ENCODE measurements at regions not wholly inside any gene's neighbourhood (a gene's known extent, or its start where the extent isn't known, plus 50 kb on each side); places are given as distances from the start of the nearest gene placed in this dataset.
A peak's percentile ranks its signal among the peaks of the same experiment; 100 is the strongest.

- no peak for DNase-seq
- intact Hi-C loops (cut with DNase I) = no loop called here
Measured at GRCh38 chr5:154630410-154630809, 124.8 kb upstream of the LARP1 start.

GRCh38 chr5:154628685-154629084 is 126.5 kb upstream of the LARP1 start:
- intact Hi-C loops (cut with DNase I) = no loop called here
- DNase-seq = no peak

GRCh38 chr5:154627698-154628678 is 127.2 kb upstream of the LARP1 start:
- DNase-seq = peak in 1 of 42 donors; percentile 9

GRCh38 chr5:154626876-154627557 is 128.2 kb upstream of the LARP1 start:
- peak in 1 of 42 donors; percentile 11 for DNase-seq
- intact Hi-C loops (cut with DNase I) = no loop called here

More at GRCh38 chr5:154627698-154628678, 127.2 kb upstream of the LARP1 start:
- intact Hi-C loops (cut with DNase I) = no loop called here

DNA sequence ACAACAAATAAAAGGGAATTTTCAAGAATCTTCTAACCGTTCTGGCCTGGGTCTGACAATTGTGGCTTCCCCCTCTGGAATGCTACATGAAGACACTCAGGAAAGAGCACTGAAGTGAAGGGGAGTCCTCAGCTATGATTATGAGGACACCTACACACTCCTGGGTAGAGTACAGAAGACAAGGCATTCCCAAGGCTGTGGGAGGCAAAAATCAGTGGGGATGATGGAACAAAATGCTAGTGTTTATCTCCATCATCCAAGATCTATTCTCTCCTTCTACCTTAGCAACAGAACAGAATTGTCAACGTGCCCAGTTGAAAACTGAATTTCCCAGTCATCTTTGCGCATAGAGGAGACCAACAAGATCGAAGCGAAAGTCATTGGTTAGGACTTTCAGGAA is 130.1 kb upstream of the LARP1 start:
- intact Hi-C loops (cut with DNase I) = no loop called here
- DNase-seq = peak in 24 of 42 donors; percentile 17 to 75 (median 37)

DNA sequence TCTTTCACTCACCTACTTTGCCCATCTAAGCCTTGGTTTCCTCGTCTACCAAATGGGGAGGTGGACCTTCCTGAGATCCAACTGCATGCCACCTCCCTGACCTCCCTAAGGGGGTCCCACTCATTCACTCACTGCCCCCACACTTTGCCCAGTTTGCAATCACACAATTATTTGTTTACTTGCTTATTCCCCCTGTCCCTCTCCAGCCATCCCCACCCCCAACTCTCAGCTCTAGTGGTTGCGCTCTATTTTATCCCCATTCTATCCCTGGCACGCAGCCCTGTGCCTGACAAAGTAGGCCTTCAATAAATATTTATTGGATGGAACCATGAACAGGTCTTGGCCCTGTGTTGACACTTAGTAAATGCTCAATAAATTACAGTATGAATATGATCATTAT is 130.8 kb upstream of the LARP1 start:
- DNase-seq = no peak
- intact Hi-C loops (cut with DNase I) = no loop called here

- no peak for DNase-seq
- intact Hi-C loops (cut with DNase I) = no loop called here
Measured at GRCh38 chr5:154620411-154620810, 134.8 kb upstream of the LARP1 start.

- DNase-seq = no peak
- intact Hi-C loops (cut with DNase I) = no loop called here
Measured at GRCh38 chr5:154618696-154619095, 136.5 kb upstream of the LARP1 start.

DNA sequence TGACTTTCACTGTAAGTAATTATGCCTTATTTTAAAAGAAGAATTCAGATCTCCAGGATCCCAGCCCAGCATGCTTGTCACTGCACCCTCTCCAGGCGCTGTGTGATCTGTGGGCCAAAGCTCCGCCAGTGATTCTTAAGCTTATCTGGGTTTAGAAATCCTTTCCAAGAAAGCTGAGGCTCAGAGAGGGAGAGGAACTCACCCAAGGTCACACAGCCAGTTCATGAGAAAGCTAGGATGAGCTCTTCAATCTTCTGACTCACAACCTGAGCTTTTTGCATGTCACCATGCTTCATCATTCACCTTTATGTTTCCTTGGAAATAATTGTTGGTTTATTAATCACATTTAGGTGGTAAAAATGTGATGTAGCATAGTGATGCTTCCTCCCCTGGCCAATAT is 136.6 kb upstream of the HAND1 start:
- intact Hi-C loops (cut with DNase I) = loop anchor here (5.0 kb wide), 1 partner anchor 147 kb away; no protein-coding TSS in a partner anchor
- no peak for DNase-seq

GRCh38 chr5:154614125-154614524 is 136.1 kb upstream of the HAND1 start:
- intact Hi-C loops (cut with DNase I) = loop anchor here (5.0 kb wide), 1 partner anchor 147 kb away; no protein-coding TSS in a partner anchor
- no peak for DNase-seq

DNA sequence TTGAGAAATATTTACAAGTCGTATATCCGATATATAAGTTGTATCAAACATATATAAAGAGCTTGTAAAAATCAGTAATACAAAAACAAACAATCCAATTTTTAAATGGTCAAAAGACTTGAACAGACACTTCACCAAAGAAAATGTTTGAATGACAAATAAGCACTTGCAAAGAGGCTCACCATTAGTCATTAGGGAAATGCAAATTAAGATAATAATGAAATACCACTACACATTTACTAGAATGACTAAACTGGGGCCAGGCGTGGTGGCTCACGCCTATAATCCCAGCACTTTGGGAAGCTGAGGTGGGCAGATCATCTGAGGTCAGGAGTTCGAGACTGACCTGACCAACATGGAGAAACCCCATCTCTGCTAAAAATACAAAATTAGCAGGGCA is 134.6 kb upstream of the HAND1 start:
- intact Hi-C loops (cut with DNase I) = loop anchor here (5.0 kb wide), 1 partner anchor 145 kb away; no protein-coding TSS in a partner anchor
- DNase-seq = no peak

DNA sequence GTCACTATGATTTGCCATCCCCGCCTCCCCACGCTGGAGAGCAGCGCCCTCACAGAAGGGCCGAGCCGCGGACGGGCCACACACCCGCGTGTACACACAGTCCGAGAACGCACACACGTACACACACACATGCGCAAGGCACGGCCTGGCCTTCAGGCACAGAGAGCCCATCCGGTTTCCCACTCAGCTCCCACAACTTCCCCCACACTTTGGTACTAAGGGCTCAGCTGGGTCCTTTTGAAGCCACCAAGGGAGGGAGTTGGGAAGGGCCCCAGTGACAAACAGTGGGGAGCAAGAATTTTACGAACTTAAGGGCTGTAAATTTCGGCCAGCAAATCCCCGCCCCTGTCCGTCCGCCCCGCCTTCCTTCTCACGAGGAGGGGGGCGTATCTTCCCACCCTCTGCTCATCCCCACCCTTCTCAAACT is 133.3 kb upstream of the HAND1 start:
- intact Hi-C loops (cut with DNase I) = loop anchor here (5.0 kb wide), 1 partner anchor 144 kb away; no protein-coding TSS in a partner anchor
- no peak for DNase-seq

DNA sequence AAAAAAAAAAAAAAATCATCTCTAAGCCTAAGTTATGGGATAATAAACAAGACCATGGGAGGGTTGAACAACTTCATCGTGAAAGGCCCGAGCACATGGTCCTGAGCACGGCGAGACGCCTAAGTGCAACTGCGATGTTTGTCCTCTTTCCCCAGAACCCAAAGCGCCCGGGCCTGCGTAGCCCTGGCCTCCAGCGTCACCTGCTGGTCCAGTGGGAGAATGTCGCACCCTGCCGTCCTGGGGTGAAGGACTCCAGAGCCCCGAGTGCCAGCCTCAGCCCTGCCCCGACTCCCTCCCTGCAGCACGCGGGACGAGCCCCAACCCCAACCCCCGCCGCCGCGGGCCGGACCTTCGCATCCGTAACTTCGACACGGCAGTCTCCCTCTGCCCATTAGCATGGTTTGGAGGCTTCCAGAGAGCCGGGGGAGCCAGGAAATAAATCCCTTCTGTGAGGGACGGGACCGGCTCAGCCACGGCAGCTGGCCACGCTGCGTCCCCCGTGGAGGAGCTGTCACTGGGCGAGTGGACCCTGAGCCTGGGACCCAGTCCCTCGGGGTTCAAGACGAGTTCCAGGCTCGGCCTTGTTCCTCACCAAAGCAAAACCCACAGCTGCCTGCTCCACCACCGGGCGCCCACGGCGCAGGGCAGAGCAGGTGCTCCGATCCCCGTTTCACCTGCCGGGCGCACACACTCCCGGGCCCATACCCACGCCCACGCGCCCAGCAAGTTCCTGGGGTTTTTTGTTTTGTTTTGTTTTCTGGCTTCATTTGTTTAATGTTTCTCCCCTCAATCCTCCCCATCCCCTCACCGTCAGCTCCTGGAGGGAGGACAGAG is 132.5 kb upstream of the HAND1 start:
- DNase-seq = peak; percentile 32 to 89 (median 72)
- intact Hi-C loops (cut with DNase I) = loop anchor here (5.0 kb wide), 1 partner anchor 143 kb away; no protein-coding TSS in a partner anchor

DNA sequence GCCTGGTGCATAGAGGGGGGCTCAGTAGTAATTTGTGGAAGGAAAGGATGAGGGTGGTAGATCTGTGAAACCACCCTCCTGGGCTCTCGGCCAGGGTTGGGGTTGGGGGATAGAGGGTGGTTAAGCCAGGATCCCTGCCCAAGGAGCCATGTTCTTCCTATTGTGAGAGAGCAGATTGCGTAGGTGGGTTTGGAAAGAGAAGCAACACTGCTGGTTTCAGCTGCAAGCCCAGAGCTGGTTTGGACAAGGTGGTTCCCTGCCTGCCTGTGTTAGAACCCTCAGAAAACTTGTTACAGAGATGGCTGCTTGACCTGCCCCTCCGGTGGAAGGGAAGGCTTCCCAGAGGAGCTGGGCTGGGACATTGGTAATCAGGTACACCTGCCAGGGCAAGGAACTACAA is 131.2 kb upstream of the HAND1 start:
- no peak for DNase-seq
- intact Hi-C loops (cut with DNase I) = no loop called here

GRCh38 chr5:154608531-154609011 is 130.5 kb upstream of the HAND1 start:
- intact Hi-C loops (cut with DNase I) = no loop called here

DNA sequence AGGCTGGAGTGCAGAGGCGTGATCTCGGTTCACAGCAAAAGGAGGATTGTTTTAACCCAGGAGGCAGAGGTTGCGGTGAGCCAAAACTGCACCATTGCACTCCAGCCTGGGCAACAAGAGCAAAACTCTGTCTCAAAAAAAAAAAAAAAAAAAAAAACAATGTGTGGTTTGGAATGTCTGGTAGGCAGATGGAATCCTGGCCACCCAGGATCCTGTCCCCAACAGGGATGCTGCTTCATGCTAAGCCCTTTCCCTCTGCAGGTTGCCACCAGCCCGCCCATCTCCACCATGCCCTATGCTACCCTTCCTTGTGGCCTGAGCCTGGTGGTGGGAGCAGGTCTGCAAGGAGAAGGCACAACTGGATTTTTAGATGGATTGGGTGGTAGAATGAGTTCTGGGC is 129.7 kb upstream of the HAND1 start:
- intact Hi-C loops (cut with DNase I) = no loop called here

More at GRCh38 chr5:154608531-154609011, 130.5 kb upstream of the HAND1 start:
- no peak for DNase-seq

DNA sequence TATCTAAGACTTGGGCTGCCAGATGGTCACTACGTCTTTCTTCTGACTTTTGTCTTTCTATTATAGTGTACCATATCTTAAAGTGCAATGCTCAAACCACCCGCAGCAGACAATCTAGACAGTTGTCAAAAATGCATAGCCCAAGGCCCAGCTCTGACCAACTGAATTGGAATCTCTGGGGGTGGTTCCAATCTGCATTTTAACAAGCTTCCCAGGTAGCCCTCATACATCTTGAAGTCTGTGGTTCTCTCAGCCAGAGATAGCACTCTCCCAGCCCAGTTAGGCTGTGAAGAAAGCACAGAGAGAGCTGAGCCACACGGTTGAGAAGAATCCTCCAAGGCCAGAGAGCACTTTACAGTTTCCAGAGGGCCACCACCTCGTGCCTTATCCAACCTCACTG is 128.2 kb upstream of the HAND1 start:
- intact Hi-C loops (cut with DNase I) = no loop called here
- no peak for DNase-seq

More for the DNA sequence above, 129.7 kb upstream of the HAND1 start:
- no peak for DNase-seq

- intact Hi-C loops (cut with DNase I) = no loop called here
Measured at GRCh38 chr5:154603953-154604679, 126.1 kb upstream of the HAND1 start.

More at GRCh38 chr5:154603953-154604679, 126.1 kb upstream of the HAND1 start:
- DNase-seq = peak in 6 of 42 donors; percentile 14 to 44 (median 29)
